ENCODE measurements at regions not wholly inside any gene's neighbourhood (a gene's known extent, or its start where the extent isn't known, plus 50 kb on each side); places are given as distances from the start of the nearest gene placed in this dataset.
"Not testable (repeated sequence)": the region's sequence is repeated elsewhere in the genome, so short reads cannot be mapped to it uniquely, and the experiment has no call there.

- TF ChIP-seq CTCF (conservative IDR thresholded peaks at IDR 0.05; ENCODE audit: low read depth, low read length), result no peak
- no peak overlapping the region for H3K4me3 ChIP-seq (ENCODE audit: low read depth, low read length)
- DNase-seq (ENCODE audit: low read depth), result no peak
These were observed 83.8 kb upstream of the TOX2 start for GRCh38 chr20:43830883-43831282.

DNA sequence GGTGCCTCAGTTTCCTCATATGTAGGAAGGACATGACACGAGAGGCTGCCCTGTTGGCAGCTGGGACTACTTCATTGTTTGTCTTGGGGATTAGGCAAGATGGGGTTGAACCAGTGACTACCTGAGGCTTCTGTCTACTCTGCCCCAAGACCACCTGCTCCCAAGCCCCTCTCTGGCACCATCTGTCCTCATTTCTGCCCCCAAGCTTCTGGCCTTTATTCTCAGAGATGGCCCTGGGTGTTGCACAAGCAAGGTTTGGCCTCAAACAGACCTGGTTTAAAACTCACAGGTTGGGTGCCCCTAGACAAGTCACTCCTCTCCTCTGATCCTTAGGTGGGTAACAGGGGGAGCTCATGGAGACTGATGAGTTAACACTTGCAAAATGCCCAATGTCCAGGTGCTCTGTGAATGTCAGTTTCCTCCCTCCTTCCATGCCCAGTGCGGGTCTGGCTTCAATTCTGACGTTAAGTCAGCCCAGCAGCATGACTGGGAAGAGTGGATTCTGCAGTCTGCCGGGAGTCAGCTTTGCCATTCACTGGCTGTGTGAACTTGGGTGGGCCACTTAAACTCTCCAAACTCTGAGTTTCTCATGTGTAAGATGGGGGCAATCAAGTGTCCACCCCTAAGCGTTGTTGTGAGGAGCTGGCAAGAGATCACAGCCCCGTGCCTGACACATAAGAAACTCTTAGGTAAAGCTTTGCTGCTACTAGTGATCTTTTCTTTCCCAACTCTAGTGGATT lies 84.5 kb upstream of the TOX2 start:
- TF ChIP-seq CTCF (conservative IDR thresholded peaks at IDR 0.05; ENCODE audit: low read depth, low read length), result no peak
- no peak overlapping the region for H3K4me3 ChIP-seq (ENCODE audit: low read depth, low read length)

DNA sequence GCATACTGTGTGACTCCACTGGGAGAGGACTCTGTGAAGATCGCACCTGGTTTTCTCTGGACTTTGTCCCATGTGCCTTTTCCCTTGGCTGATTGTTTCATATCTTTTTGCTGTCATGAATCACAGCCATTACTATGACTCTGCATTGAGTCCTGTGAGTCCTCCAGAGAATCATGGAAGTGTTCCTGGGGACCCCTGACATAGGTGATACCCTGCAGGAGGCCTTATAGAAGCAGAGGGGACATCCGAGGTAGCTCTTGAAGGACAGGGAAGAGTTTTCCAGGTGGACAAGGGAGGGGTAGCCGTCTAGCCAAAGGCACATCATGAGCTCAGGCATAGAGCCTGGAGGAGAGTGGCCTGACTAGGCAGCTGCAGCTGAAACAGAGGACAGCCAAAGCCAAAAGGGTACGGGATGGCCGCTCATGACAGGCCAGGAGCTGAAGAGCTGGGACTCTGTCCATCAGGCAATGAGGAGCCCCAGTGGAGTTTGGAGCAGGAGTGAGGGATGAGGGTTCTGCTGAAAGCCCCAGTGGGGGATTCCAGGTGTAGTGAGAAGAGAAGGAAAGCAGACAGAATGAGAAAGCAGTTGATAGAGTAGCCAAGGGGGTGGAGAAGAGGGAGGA lies 86.6 kb upstream of the TOX2 start:
- no peak for DNase-seq (ENCODE audit: low read depth)
- H3K4me3 ChIP-seq (ENCODE audit: low read depth, low read length), result no peak overlapping the region
- no peak for TF ChIP-seq CTCF (conservative IDR thresholded peaks at IDR 0.05; ENCODE audit: low read depth, low read length)

More for the DNA sequence above, 84.5 kb upstream of the TOX2 start:
- DNase-seq (ENCODE audit: low read depth), result no peak

GRCh38 chr20:43826943-43827342 lies 87.7 kb upstream of the TOX2 start:
- DNase-seq (ENCODE audit: low read depth), result not testable (repeated sequence)

GRCh38 chr20:43825581-43825980 lies 89.1 kb upstream of the TOX2 start:
- H3K4me3 ChIP-seq (ENCODE audit: low read depth, low read length), result no peak overlapping the region
- DNase-seq (ENCODE audit: low read depth), result no peak
- TF ChIP-seq CTCF (conservative IDR thresholded peaks at IDR 0.05; ENCODE audit: low read depth, low read length), result no peak

More at GRCh38 chr20:43826943-43827342, 87.7 kb upstream of the TOX2 start:
- H3K4me3 ChIP-seq (ENCODE audit: low read depth, low read length), result not testable (repeated sequence)

- DNase-seq (ENCODE audit: low read depth), result no peak
- no peak overlapping the region for H3K4me3 ChIP-seq (ENCODE audit: low read depth, low read length)
- no peak for TF ChIP-seq CTCF (conservative IDR thresholded peaks at IDR 0.05; ENCODE audit: low read depth, low read length)
These were observed 89.6 kb upstream of the TOX2 start for GRCh38 chr20:43825051-43825402.

GRCh38 chr20:43824309-43825050 lies 90.2 kb upstream of the TOX2 start:
- H3K4me3 ChIP-seq (ENCODE audit: low read depth, low read length), result no peak overlapping the region
- peak; percentile 13 for DNase-seq (ENCODE audit: low read depth)

More at GRCh38 chr20:43824309-43825050, 90.2 kb upstream of the TOX2 start:
- no peak for TF ChIP-seq CTCF (conservative IDR thresholded peaks at IDR 0.05; ENCODE audit: low read depth, low read length)
